Transverse colon (tissue), 4 donors: ENCODE measurements at regions not wholly inside any gene's neighbourhood (a gene's known extent, or its start where the extent isn't known, plus 50 kb on each side); places are given as distances from the start of the nearest gene placed in this dataset.

Source experiments
- POLR2AphosphoS5 ChIP-seq, 3 donors: sonication (generic); formaldehyde crosslinking; IDR thresholded peaks; one replicate each; pipeline ENCODE4 v1.6.1; 2016; ENCODE audit warnings: antibody characterized with exemption in 3 of 3
- TF ChIP-seq, protein P1 (sequence below), 5 experiments: fragments of 200-600 bp in 3 of 5; fragments of 450-650 bp in 2 of 5; sonication (generic) in 3 of 5; IDR thresholded peaks; 1 replicate in 2 of 5; 2 replicates in 3 of 5; pipeline ENCODE4 v1.5.1; 2016 to 2017; ENCODE audit warnings: antibody characterized with exemption in 5 of 5, inconsistent platforms in 3 of 5, mild to moderate bottlenecking in 2 of 5, moderate library complexity in 1 of 5

DNA sequence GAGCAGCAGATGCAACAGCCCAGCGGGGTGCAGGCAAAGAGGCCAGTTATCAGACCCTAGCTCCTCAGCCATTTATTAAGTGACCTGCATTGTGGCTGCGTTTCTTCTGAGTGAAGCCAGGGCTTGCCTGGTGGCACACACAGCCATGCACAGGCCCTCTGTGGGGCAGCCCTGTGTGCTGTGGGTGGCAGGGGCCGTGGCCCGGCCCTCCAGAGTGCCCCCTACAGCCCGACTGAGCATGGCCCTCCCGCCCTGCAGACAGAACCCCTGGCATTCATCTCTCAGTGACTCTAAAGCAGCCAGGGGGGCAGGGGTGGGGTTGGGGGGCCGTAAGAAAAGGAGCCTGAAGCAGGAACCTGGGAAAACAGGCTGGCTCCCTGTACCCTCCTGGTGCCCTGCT is 226.0 kb upstream of the PWP1 start:
- TF ChIP-seq, protein P1, sequence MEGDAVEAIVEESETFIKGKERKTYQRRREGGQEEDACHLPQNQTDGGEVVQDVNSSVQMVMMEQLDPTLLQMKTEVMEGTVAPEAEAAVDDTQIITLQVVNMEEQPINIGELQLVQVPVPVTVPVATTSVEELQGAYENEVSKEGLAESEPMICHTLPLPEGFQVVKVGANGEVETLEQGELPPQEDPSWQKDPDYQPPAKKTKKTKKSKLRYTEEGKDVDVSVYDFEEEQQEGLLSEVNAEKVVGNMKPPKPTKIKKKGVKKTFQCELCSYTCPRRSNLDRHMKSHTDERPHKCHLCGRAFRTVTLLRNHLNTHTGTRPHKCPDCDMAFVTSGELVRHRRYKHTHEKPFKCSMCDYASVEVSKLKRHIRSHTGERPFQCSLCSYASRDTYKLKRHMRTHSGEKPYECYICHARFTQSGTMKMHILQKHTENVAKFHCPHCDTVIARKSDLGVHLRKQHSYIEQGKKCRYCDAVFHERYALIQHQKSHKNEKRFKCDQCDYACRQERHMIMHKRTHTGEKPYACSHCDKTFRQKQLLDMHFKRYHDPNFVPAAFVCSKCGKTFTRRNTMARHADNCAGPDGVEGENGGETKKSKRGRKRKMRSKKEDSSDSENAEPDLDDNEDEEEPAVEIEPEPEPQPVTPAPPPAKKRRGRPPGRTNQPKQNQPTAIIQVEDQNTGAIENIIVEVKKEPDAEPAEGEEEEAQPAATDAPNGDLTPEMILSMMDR (IDR thresholded peaks at IDR 0.05): no peak
- TF ChIP-seq POLR2AphosphoS5 (IDR thresholded peaks at IDR 0.05): no peak
